Activated CD4-positive, alpha-beta T cell treated with anti-CD3 and anti-CD28 coated beads, Interleukin-2, Interleukin-4, amounts not matched to agents 100 ng/mL and 50 ng/mL, durations not matched to agents 16 hours and 8 hours (primary cell): ENCODE measurements at regions not wholly inside any gene's neighbourhood (a gene's known extent, or its start where the extent isn't known, plus 50 kb on each side); places are given as distances from the start of the nearest gene placed in this dataset.

Experiments
- DNase-seq: peaks from one replicate; pipeline ENCODE4 v3.0.0-alpha.2; 2020; ENCODE audit warnings: low spot score

DNA sequence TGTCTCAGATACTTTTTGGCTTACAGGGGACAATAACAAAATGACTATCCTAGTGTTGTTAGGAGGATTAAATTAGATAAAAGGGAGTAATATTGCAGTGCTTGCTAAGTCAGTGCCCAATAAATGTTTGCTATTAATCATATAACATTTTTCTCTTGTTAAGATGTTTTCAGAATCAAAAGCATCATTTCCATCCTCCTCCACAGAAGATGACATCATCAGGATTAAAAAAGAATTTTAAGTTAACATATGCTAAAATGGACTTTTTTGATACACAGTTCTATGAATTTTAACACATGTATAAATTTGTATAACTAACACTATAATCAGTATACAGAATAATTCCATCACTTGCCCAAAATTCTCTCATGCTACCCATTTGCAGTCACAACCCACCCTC is 492.6 kb downstream of the GRIN2A start:
- DNase-seq: no peak

DNA sequence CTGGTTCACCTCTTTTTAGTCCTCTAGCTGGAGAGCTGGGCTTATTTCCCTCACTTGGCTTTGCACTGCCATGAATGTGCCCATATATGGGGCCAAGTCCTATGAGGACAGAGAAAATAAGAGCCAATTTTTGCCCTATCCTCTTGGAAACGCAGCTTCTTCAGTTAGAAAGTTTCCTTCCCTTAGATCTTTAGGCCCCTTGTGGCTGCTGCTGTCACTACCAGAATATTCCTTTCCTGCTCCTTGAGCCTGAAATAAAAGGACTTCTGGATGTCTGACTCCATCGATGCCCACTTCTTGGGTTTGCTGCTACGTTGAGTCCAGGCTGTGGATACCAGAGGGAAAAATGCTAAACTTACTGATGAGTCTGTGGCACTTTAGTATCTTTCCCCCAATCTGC is 487.1 kb downstream of the GRIN2A start:
- DNase-seq: no peak
